Endodermal cell (in vitro differentiated cells): ENCODE measurements at regions not wholly inside any gene's neighbourhood (a gene's known extent, or its start where the extent isn't known, plus 50 kb on each side); places are given as distances from the start of the nearest gene placed in this dataset.

Experiments used
- DNase-seq: peaks from one replicate; pipeline ENCODE4 v3.0.0-alpha.2; 2017
- H3K27ac ChIP-seq: 2 replicates; pipeline ENCODE4 v1.5.1; 2013; ENCODE audit warnings: mild to moderate bottlenecking, low read depth, low read length, moderate library complexity
- H3K27me3 ChIP-seq: 2 replicates; pipeline ENCODE4 v1.6.1; 2013; ENCODE audit warnings: mild to moderate bottlenecking, low read length, moderate library complexity; ENCODE audit not compliant: insufficient read depth, control insufficient read depth, poor library complexity, severe bottlenecking
- H3K36me3 ChIP-seq: 2 replicates; pipeline ENCODE4 v1.7.0; 2013; ENCODE audit warnings: mild to moderate bottlenecking, low read length, moderate library complexity; ENCODE audit not compliant: control insufficient read depth, insufficient read depth
- H3K4me1 ChIP-seq: one replicate; pipeline ENCODE4 v1.7.0; 2013; ENCODE audit warnings: low read length; ENCODE audit not compliant: control insufficient read depth, insufficient read depth
- H3K4me3 ChIP-seq: 2 replicates; pipeline ENCODE4 v1.5.1; 2013; ENCODE audit warnings: mild to moderate bottlenecking, low read length, moderate library complexity
- H3K9ac ChIP-seq: 2 replicates; pipeline ENCODE4 v1.6.1; 2013; ENCODE audit warnings: mild to moderate bottlenecking, low read length, moderate library complexity; ENCODE audit not compliant: poor library complexity, severe bottlenecking; ENCODE audit errors: extremely low read depth
- H3K9me3 ChIP-seq: 2 replicates; pipeline ENCODE4 v1.6.1; 2013; ENCODE audit warnings: mild to moderate bottlenecking, low read length, moderate library complexity; ENCODE audit not compliant: control insufficient read depth
- H3K27ac Mint-ChIP-seq: 2 replicates; pipeline ENCODE4 v1.8.0; 2020; ENCODE audit warnings: mixed read lengths
- H3K27me3 Mint-ChIP-seq: 2 replicates; pipeline ENCODE4 v1.8.0; 2021; ENCODE audit warnings: mild to moderate bottlenecking, mixed read lengths; ENCODE audit not compliant: insufficient read depth
- H3K36me3 Mint-ChIP-seq: 2 replicates; pipeline ENCODE4 v1.8.0; 2020; ENCODE audit warnings: low read depth, mixed read lengths
- H3K4me1 Mint-ChIP-seq: 2 replicates; pipeline ENCODE4 v1.8.0; 2020; ENCODE audit warnings: mixed read lengths
- H3K4me3 Mint-ChIP-seq: 2 replicates; pipeline ENCODE4 v1.8.0; 2020; ENCODE audit warnings: mild to moderate bottlenecking, moderate library complexity, mixed read lengths
- H3K9me3 Mint-ChIP-seq: 2 replicates; pipeline ENCODE4 v1.8.0; 2020; ENCODE audit warnings: mild to moderate bottlenecking, mixed read lengths
- CTCF ChIP-seq: fragments of 200-600 bp; sonication (generic); conservative IDR thresholded peaks from 2 replicates; pipeline ENCODE4 v1.5.0; 2021; ENCODE audit warnings: antibody characterized with exemption, mild to moderate bottlenecking
- WGBS, 2 experiments: methylation state at CpG; one replicate each; pipeline versions ENCODE4 v1.1.5 to v1.1.7; 2013; ENCODE audit warnings: missing lambda C conversion rate in 2 of 2, mixed read lengths in 1 of 2; ENCODE audit not compliant: insufficient coverage in 1 of 2, insufficient read length in 1 of 2; 5-methylcytosine and 5-hydroxymethylcytosine counted together

- Mint-ChIP-seq H3K36me3 (peaks cover 3% of the 10 kb centered on the region), H3K4me1 (peaks cover 9% of the 10 kb centered on the region), H3K9me3 (peaks cover 15% of the 10 kb centered on the region), H3K27me3 (peaks cover 6% of the 10 kb centered on the region), H3K27ac (no peak overlapping the region), H3K4me3 (no peak overlapping the region)
- no peaks in the 10 kb centered on the region for H3K4me1 ChIP-seq
- no peak for TF ChIP-seq CTCF
- 91 to 94% methylated on average over 2 to 3 of the region's 3 CpGs for WGBS, 2 experiments
- DNase-seq: no peak
- H3K9ac ChIP-seq: no peak overlapping the region
- peaks cover 17% of the 10 kb centered on the region for H3K9me3 ChIP-seq
- H3K4me3 ChIP-seq: no peak overlapping the region
- H3K27ac ChIP-seq: no peak overlapping the region
- no peaks in the 10 kb centered on the region for H3K27me3 ChIP-seq
- H3K36me3 ChIP-seq: no peaks in the 10 kb centered on the region
Measured at GRCh38 chr12:93153321-93153720, 224.2 kb upstream of the EEA1 start.

- Histone ChIP-seq H3K36me3 (no peaks in the 10 kb centered on the region), H3K9ac (no peak overlapping the region), H3K27ac (no peak overlapping the region), H3K27me3 (no peaks in the 10 kb centered on the region), H3K4me3 (no peak overlapping the region), H3K4me1 (no peaks in the 10 kb centered on the region), H3K9me3 (peaks cover 21% of the 10 kb centered on the region)
- TF ChIP-seq CTCF: no peak
- peaks cover 21% of the 10 kb centered on the region for H3K9me3 Mint-ChIP-seq
- 97 to 100% methylated on average over 3 to 5 of the region's 5 CpGs for WGBS, 2 experiments
- no peak for DNase-seq
- H3K4me1 Mint-ChIP-seq: peaks cover 9% of the 10 kb centered on the region
- H3K27ac Mint-ChIP-seq: no peak overlapping the region
- no peak overlapping the region for H3K4me3 Mint-ChIP-seq
- peaks cover 2% of the 10 kb centered on the region for H3K27me3 Mint-ChIP-seq
- peaks cover 3% of the 10 kb centered on the region for H3K36me3 Mint-ChIP-seq
Measured at GRCh38 chr12:93154096-93154728, 223.5 kb upstream of the NUDT4 start.

- no peak overlapping the region for H3K4me3 ChIP-seq
- no peak for DNase-seq
- H3K4me1 Mint-ChIP-seq: peaks cover 9% of the 10 kb centered on the region
- no peaks in the 10 kb centered on the region for H3K4me1 ChIP-seq
- no peak overlapping the region for H3K4me3 Mint-ChIP-seq
- peaks cover 2% of the 10 kb centered on the region for H3K27me3 Mint-ChIP-seq
- H3K9ac ChIP-seq: no peak overlapping the region
- 92 to 96% methylated on average over 5 to 10 of the region's 11 CpGs for WGBS, 2 experiments
- H3K27me3 ChIP-seq: no peaks in the 10 kb centered on the region
- peaks cover 3% of the 10 kb centered on the region for H3K36me3 Mint-ChIP-seq
- TF ChIP-seq CTCF: no peak
- H3K27ac ChIP-seq: no peak overlapping the region
- peaks cover 21% of the 10 kb centered on the region for H3K9me3 Mint-ChIP-seq
- no peaks in the 10 kb centered on the region for H3K36me3 ChIP-seq
- peaks cover 17% of the 10 kb centered on the region for H3K9me3 ChIP-seq
- no peak overlapping the region for H3K27ac Mint-ChIP-seq
Measured at GRCh38 chr12:93154753-93155480, 222.8 kb upstream of the NUDT4 start.
